SK-N-DZ (cell line): ENCODE measurements at regions not wholly inside any gene's neighbourhood (a gene's known extent, or its start where the extent isn't known, plus 50 kb on each side); places are given as distances from the start of the nearest gene placed in this dataset.

Experiments
- DNase-seq: peaks from one replicate; pipeline ENCODE4 v3.0.0-alpha.2; 2015; ENCODE audit warnings: low spot score

GRCh38 chr13:106238690-106239089, 296.8 kb downstream of the EFNB2 start:
- no peak for DNase-seq

GRCh38 chr13:106234636-106235035, 300.8 kb downstream of the EFNB2 start:
- no peak for DNase-seq

- DNase-seq, result no peak
Measured at GRCh38 chr13:106233134-106233735, 302.2 kb downstream of the EFNB2 start.

- DNase-seq, result no peak
Measured at GRCh38 chr13:106232681-106233080, 302.8 kb downstream of the EFNB2 start.

GRCh38 chr13:106230450-106230849, 305.0 kb downstream of the EFNB2 start:
- no peak for DNase-seq

- DNase-seq, result no peak
Measured at GRCh38 chr13:106225126-106225525, 310.3 kb downstream of the EFNB2 start.

- DNase-seq, result no peak
Measured at GRCh38 chr13:106220211-106220610, 315.3 kb downstream of the EFNB2 start.

- DNase-seq, result no peak
Measured at GRCh38 chr13:106213028-106213757, 322.3 kb downstream of the EFNB2 start.

GRCh38 chr13:106212386-106213010, 323.0 kb downstream of the EFNB2 start:
- DNase-seq, result no peak

- no peak for DNase-seq
Measured at GRCh38 chr13:106210324-106210723, 325.1 kb downstream of the EFNB2 start.

GRCh38 chr13:106205871-106206270, 329.6 kb downstream of the EFNB2 start:
- DNase-seq, result no peak

GRCh38 chr13:106197496-106197895, 338.0 kb downstream of the EFNB2 start:
- no peak for DNase-seq

- no peak for DNase-seq
Measured at GRCh38 chr13:106187501-106188095, 347.9 kb downstream of the EFNB2 start.

GRCh38 chr13:106187101-106187500, 348.4 kb downstream of the EFNB2 start:
- no peak for DNase-seq

- DNase-seq, result no peak
Measured at GRCh38 chr13:106186366-106187030, 349.0 kb downstream of the EFNB2 start.

GRCh38 chr13:106184790-106185189, 350.7 kb downstream of the EFNB2 start:
- no peak for DNase-seq

- DNase-seq, result no peak
Measured at GRCh38 chr13:106183410-106184065, 351.9 kb downstream of the EFNB2 start.

GRCh38 chr13:106182404-106182803, 353.1 kb downstream of the EFNB2 start:
- no peak for DNase-seq

GRCh38 chr13:106178816-106179215, 356.6 kb downstream of the EFNB2 start:
- no peak for DNase-seq

GRCh38 chr13:106177146-106177545, 358.3 kb downstream of the EFNB2 start:
- no peak for DNase-seq

- no peak for DNase-seq
Measured at GRCh38 chr13:106176117-106176516, 359.3 kb downstream of the EFNB2 start.
